ENCODE measurements at regions not wholly inside any gene's neighbourhood (a gene's known extent, or its start where the extent isn't known, plus 50 kb on each side); places are given as distances from the start of the nearest gene placed in this dataset.

GRCh38 chr4:54806351-54806750 is 148.6 kb downstream of the KIT start:
- Histone ChIP-seq H3K9ac (ENCODE audit: extremely low read depth, low read length, poor library complexity, severe bottlenecking) (no peak overlapping the region), H3K4me3 (ENCODE audit: low read length) (no peak overlapping the region), H3K4me1 (ENCODE audit: control insufficient read depth, insufficient read depth, low read length) (no peaks in the 10 kb centered on the region), H3K36me3 (ENCODE audit: control insufficient read depth, insufficient read depth, low read length) (no peaks in the 10 kb centered on the region), H3K27me3 (ENCODE audit: control insufficient read depth, insufficient read depth, low read length, poor library complexity, severe bottlenecking) (no peaks in the 10 kb centered on the region), H3K27ac (ENCODE audit: low read depth, low read length) (no peak overlapping the region), H3K9me3 (ENCODE audit: control insufficient read depth, low read length) (no peaks in the 10 kb centered on the region)
- DNase-seq, result no peak
- H3K4me1 Mint-ChIP-seq, result peaks cover 6% of the 10 kb centered on the region
- no peaks in the 10 kb centered on the region for H3K36me3 Mint-ChIP-seq (ENCODE audit: low read depth)
- H3K4me3 Mint-ChIP-seq, result no peak overlapping the region
- TF ChIP-seq, protein P1, sequence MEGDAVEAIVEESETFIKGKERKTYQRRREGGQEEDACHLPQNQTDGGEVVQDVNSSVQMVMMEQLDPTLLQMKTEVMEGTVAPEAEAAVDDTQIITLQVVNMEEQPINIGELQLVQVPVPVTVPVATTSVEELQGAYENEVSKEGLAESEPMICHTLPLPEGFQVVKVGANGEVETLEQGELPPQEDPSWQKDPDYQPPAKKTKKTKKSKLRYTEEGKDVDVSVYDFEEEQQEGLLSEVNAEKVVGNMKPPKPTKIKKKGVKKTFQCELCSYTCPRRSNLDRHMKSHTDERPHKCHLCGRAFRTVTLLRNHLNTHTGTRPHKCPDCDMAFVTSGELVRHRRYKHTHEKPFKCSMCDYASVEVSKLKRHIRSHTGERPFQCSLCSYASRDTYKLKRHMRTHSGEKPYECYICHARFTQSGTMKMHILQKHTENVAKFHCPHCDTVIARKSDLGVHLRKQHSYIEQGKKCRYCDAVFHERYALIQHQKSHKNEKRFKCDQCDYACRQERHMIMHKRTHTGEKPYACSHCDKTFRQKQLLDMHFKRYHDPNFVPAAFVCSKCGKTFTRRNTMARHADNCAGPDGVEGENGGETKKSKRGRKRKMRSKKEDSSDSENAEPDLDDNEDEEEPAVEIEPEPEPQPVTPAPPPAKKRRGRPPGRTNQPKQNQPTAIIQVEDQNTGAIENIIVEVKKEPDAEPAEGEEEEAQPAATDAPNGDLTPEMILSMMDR (conservative IDR thresholded peaks at IDR 0.05), result no peak
- peaks cover 42% of the 10 kb centered on the region for H3K9me3 Mint-ChIP-seq
- no peaks in the 10 kb centered on the region for H3K27me3 Mint-ChIP-seq (ENCODE audit: insufficient read depth)
- no peak overlapping the region for H3K27ac Mint-ChIP-seq

- TF ChIP-seq, protein P1 (conservative IDR thresholded peaks at IDR 0.05), result no peak
- no peak overlapping the region for H3K4me3 Mint-ChIP-seq
- H3K36me3 Mint-ChIP-seq (ENCODE audit: low read depth), result no peaks in the 10 kb centered on the region
- Histone ChIP-seq H3K36me3 (ENCODE audit: control insufficient read depth, insufficient read depth, low read length) (no peaks in the 10 kb centered on the region), H3K4me3 (ENCODE audit: low read length) (no peak overlapping the region), H3K27me3 (ENCODE audit: control insufficient read depth, insufficient read depth, low read length, poor library complexity, severe bottlenecking) (no peaks in the 10 kb centered on the region), H3K27ac (ENCODE audit: low read depth, low read length) (no peak overlapping the region), H3K9ac (ENCODE audit: extremely low read depth, low read length, poor library complexity, severe bottlenecking) (no peak overlapping the region), H3K4me1 (ENCODE audit: control insufficient read depth, insufficient read depth, low read length) (peaks cover 3% of the 10 kb centered on the region), H3K9me3 (ENCODE audit: control insufficient read depth, low read length) (no peaks in the 10 kb centered on the region)
- peaks cover 13% of the 10 kb centered on the region for H3K4me1 Mint-ChIP-seq
- peaks cover 26% of the 10 kb centered on the region for H3K9me3 Mint-ChIP-seq
- no peaks in the 10 kb centered on the region for H3K27me3 Mint-ChIP-seq (ENCODE audit: insufficient read depth)
- no peak for DNase-seq
- H3K27ac Mint-ChIP-seq, result no peak overlapping the region
- 94 to 100% methylated on average over 1 to 2 of the region's 2 CpGs for WGBS, 2 experiments (ENCODE audit: insufficient coverage in 1 of 2, insufficient read length in 1 of 2)
Measured at GRCh38 chr4:54802336-54802735, 144.6 kb downstream of the KIT start.

DNA sequence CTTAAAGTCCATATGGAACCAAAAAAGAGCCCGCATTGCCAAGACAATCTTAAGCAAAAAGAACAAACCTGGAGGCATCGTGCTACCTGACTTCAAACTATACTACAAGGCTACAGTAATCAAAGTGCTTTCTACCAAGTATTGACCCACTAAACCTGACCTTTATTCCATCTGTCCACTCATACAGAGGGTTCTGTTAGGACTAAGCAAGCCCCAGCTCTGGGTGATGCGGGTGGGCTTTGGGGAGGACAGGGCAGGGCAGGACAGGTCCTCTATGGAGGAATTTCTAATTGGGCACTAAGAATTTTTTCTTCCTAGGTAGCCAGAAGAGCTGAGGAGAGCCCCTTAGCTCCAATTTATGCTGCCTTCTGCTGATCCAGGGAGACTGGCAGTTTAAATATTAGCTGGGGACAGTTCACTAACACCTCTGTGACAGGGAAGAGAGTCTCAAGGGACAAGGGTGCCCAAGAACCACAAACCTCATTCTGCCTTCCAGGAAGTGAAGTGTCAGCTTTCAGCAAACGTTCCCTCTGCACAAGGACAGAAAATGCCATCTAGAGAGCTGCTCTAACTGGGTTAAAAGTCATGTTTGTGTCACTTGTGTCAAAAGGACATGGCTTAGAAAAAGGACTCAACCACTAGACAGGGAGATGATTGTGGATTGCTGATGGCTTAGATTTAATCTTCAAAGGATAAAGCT is 143.2 kb downstream of the KIT start:
- no peaks in the 10 kb centered on the region for H3K27me3 ChIP-seq (ENCODE audit: control insufficient read depth, insufficient read depth, low read length, poor library complexity, severe bottlenecking)
- Mint-ChIP-seq H3K4me3 (no peak overlapping the region), H3K4me1 (peaks cover 13% of the 10 kb centered on the region), H3K27me3 (ENCODE audit: insufficient read depth) (no peaks in the 10 kb centered on the region), H3K27ac (no peak overlapping the region), H3K36me3 (ENCODE audit: low read depth) (no peaks in the 10 kb centered on the region), H3K9me3 (peaks cover 14% of the 10 kb centered on the region)
- no peak overlapping the region for H3K4me3 ChIP-seq (ENCODE audit: low read length)
- H3K9ac ChIP-seq (ENCODE audit: extremely low read depth, low read length, poor library complexity, severe bottlenecking), result no peak overlapping the region
- WGBS, 2 experiments (ENCODE audit: insufficient coverage in 1 of 2, insufficient read length in 1 of 2), result 54 to 80% methylated on average over 2 to 4 of the region's 4 CpGs
- no peaks in the 10 kb centered on the region for H3K9me3 ChIP-seq (ENCODE audit: control insufficient read depth, low read length)
- TF ChIP-seq, protein P1 (conservative IDR thresholded peaks at IDR 0.05), result no peak
- DNase-seq, result no peak
- H3K4me1 ChIP-seq (ENCODE audit: control insufficient read depth, insufficient read depth, low read length), result peaks cover 3% of the 10 kb centered on the region
- no peaks in the 10 kb centered on the region for H3K36me3 ChIP-seq (ENCODE audit: control insufficient read depth, insufficient read depth, low read length)
- no peak overlapping the region for H3K27ac ChIP-seq (ENCODE audit: low read depth, low read length)

Data from endodermal cell (in vitro differentiated cells).